Right atrium auricular region (tissue), 2 donors: ENCODE measurements at regions not wholly inside any gene's neighbourhood (a gene's known extent, or its start where the extent isn't known, plus 50 kb on each side); places are given as distances from the start of the nearest gene placed in this dataset.

ENCODE experiments used
- DNase-seq: peaks from one replicate; pipeline ENCODE4 v3.0.0-alpha.2; 2019; ENCODE audit warnings: low spot score
- H3K27ac ChIP-seq, 2 donors: fragments of 200-600 bp; sonication (generic); 1 replicate in 1 of 2; 2 replicates in 1 of 2; pipeline ENCODE4 v1.5.1; 2016 to 2019
- H3K27me3 ChIP-seq, 2 donors: fragments of 200-600 bp; sonication (generic); one replicate each; pipeline versions ENCODE4 v1.5.1 to v1.6.0; 2017 to 2019
- H3K36me3 ChIP-seq: fragments of 200-600 bp; sonication (generic); one replicate; pipeline ENCODE4 v1.5.1; 2016
- H3K4me1 ChIP-seq, 2 donors: fragments of 200-600 bp; sonication (generic); one replicate each; pipeline versions ENCODE4 v1.5.1 to v1.6.0; 2017 to 2019
- H3K4me3 ChIP-seq, 2 donors: fragments of 200-600 bp; sonication (generic); 1 replicate in 1 of 2; 2 replicates in 1 of 2; pipeline ENCODE4 v1.5.1; 2017 to 2019; ENCODE audit warnings: mild to moderate bottlenecking in 1 of 2, moderate library complexity in 1 of 2
- H3K9me3 ChIP-seq, 2 donors: fragments of 200-600 bp; sonication (generic); one replicate each; pipeline ENCODE4 v1.5.1; 2019
- TF ChIP-seq, protein P1 (sequence below), 2 donors: fragments of 200-600 bp; sonication (generic); IDR thresholded peaks; one replicate each; pipeline ENCODE4 v1.5.1; 2019; ENCODE audit warnings: antibody characterized with exemption in 2 of 2

DNA sequence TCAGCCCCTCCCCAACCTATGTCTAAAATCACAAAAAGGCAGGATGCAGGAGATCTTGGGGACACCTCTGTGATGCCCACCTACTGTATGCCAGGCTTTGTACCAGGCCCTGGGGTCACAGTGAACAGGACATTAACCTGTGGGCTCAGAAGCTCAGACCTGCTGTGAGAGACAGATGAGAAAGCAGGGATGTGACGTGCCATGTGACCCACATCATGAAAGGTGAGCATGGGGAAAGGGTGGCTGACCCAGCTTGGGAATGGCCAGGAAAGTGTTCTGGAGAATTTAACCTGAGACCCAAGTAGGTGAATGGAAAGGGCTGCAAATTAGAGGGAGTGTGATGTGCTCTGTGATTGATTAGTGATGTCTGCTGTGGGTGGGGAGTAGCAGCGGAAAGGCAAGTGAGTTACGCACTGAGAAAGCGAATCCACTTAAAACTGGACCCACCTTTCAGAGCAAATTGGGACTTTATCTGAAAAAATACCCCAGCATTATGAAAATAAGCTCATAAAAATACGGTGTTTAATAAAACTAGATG is 132.2 kb downstream of the IRF8 start:
- Histone ChIP-seq H3K36me3 (no peaks in the 10 kb centered on the region), H3K27ac (no peak overlapping the region), H3K9me3 (peaks cover 0 to 5% of the 10 kb centered on the region in 2 donors), H3K4me3 (no peak overlapping the region), H3K27me3 (no peaks in the 10 kb centered on the region), H3K4me1 (peaks cover 0 to 7% of the 10 kb centered on the region in 2 donors)
- no peak for DNase-seq
- TF ChIP-seq, protein P1, sequence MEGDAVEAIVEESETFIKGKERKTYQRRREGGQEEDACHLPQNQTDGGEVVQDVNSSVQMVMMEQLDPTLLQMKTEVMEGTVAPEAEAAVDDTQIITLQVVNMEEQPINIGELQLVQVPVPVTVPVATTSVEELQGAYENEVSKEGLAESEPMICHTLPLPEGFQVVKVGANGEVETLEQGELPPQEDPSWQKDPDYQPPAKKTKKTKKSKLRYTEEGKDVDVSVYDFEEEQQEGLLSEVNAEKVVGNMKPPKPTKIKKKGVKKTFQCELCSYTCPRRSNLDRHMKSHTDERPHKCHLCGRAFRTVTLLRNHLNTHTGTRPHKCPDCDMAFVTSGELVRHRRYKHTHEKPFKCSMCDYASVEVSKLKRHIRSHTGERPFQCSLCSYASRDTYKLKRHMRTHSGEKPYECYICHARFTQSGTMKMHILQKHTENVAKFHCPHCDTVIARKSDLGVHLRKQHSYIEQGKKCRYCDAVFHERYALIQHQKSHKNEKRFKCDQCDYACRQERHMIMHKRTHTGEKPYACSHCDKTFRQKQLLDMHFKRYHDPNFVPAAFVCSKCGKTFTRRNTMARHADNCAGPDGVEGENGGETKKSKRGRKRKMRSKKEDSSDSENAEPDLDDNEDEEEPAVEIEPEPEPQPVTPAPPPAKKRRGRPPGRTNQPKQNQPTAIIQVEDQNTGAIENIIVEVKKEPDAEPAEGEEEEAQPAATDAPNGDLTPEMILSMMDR (IDR thresholded peaks at IDR 0.05): no peak

- H3K9me3 ChIP-seq: no peaks in the 10 kb centered on the region
- no peak overlapping the region for H3K4me3 ChIP-seq
- no peak overlapping the region for H3K27ac ChIP-seq
- peaks cover 0 to 7% of the 10 kb centered on the region in 2 donors for H3K4me1 ChIP-seq
- H3K36me3 ChIP-seq: no peaks in the 10 kb centered on the region
- TF ChIP-seq, protein P1 (IDR thresholded peaks at IDR 0.05): no peak
- DNase-seq: no peak
- no peaks in the 10 kb centered on the region for H3K27me3 ChIP-seq
Observed at GRCh38 chr16:86033016-86033474, 134.1 kb downstream of the IRF8 start.

GRCh38 chr16:86033971-86034370 is 135.0 kb downstream of the IRF8 start:
- Histone ChIP-seq H3K4me1 (peaks cover 0 to 7% of the 10 kb centered on the region in 2 donors), H3K27ac (no peak overlapping the region), H3K4me3 (no peak overlapping the region), H3K9me3 (no peaks in the 10 kb centered on the region), H3K36me3 (no peaks in the 10 kb centered on the region), H3K27me3 (no peaks in the 10 kb centered on the region)
- DNase-seq: no peak
- TF ChIP-seq, protein P1 (IDR thresholded peaks at IDR 0.05): no peak

GRCh38 chr16:86034421-86034919 is 135.5 kb downstream of the IRF8 start:
- DNase-seq: no peak
- H3K27me3 ChIP-seq: no peaks in the 10 kb centered on the region
- TF ChIP-seq, protein P1 (IDR thresholded peaks at IDR 0.05): no peak
- no peaks in the 10 kb centered on the region for H3K9me3 ChIP-seq
- no peak overlapping the region for H3K4me3 ChIP-seq
- H3K27ac ChIP-seq: no peak overlapping the region
- H3K4me1 ChIP-seq: peaks cover 0 to 3% of the 10 kb centered on the region in 2 donors
- no peaks in the 10 kb centered on the region for H3K36me3 ChIP-seq

- H3K27ac ChIP-seq: no peak overlapping the region
- no peak overlapping the region for H3K4me3 ChIP-seq
- H3K4me1 ChIP-seq: no peaks in the 10 kb centered on the region
- no peaks in the 10 kb centered on the region for H3K36me3 ChIP-seq
- TF ChIP-seq, protein P1 (IDR thresholded peaks at IDR 0.05): no peak
- no peaks in the 10 kb centered on the region for H3K27me3 ChIP-seq
- no peaks in the 10 kb centered on the region for H3K9me3 ChIP-seq
- no peak for DNase-seq
Observed at GRCh38 chr16:86035906-86036305, 136.9 kb downstream of the IRF8 start.
